H1 (cell line): ENCODE measurements at regions not wholly inside any gene's neighbourhood (a gene's known extent, or its start where the extent isn't known, plus 50 kb on each side); places are given as distances from the start of the nearest gene placed in this dataset.

Experiments used
- EP300 ChIP-seq, 2 experiments: IDR thresholded peaks; 1 replicate in 1 of 2; 2 replicates in 1 of 2; pipeline ENCODE4 v1.6.1; 2011 to 2012; ENCODE audit warnings: low read depth in 2 of 2, low read length in 2 of 2, mild to moderate bottlenecking in 2 of 2, borderline replicate concordance in 1 of 2, inconsistent platforms in 1 of 2, moderate library complexity in 1 of 2
- POLR2A ChIP-seq, 2 experiments: IDR thresholded peaks; 1 replicate in 1 of 2; 2 replicates in 1 of 2; pipeline ENCODE4 v1.6.1; 2011; ENCODE audit warnings: low read depth in 2 of 2, low read length in 2 of 2, mild to moderate bottlenecking in 2 of 2; ENCODE audit errors: control extremely low read depth in 1 of 2
- POLR2AphosphoS5 ChIP-seq: IDR thresholded peaks from 2 replicates; pipeline ENCODE4 v1.6.1; 2011; ENCODE audit warnings: low read depth, low read length
- ZNF274 ChIP-seq: IDR thresholded peaks from 2 replicates; pipeline ENCODE4 v1.7.0; 2012; ENCODE audit warnings: low read length, borderline replicate concordance; ENCODE audit errors: extremely low read depth
- TF ChIP-seq, protein P1 (sequence below): IDR thresholded peaks from 2 replicates; pipeline ENCODE4 v1.6.1; 2011; ENCODE audit warnings: low read length, improper control_type of control experiment

DNA sequence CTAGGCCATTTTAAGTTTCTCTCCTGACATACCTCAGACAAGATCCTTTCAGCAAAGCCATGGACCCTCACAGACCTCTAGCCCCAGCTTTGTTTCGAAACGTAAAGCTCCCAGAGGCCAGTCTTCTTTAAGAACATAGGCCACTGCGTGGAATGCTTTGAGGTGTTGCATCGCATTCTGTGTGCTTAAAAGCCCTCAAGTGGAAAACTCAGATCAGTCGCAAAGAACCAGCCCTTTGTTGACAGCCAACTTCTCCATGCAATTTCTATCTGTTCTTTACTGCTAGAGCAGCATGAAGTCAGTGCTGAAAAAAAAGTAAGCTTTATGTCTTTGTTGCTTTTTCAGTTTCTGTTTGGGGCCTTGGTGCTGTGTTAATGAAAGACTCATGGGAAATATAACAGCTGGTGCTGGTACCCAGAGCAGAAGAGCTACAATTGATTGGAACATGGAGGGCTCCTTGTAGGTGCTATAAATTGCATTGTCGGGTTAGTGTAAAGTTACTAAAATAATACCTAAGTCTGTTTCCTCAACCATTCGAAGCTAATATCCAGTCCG, 142.6 kb downstream of the MAP3K7 start:
- TF ChIP-seq EP300 (IDR thresholded peaks at IDR 0.05; ENCODE audit: borderline replicate concordance in 1 of 2, low read depth in 2 of 2, low read length in 2 of 2), result no peak
- TF ChIP-seq POLR2A (IDR thresholded peaks at IDR 0.05; ENCODE audit: control extremely low read depth in 1 of 2, low read depth in 2 of 2, low read length in 2 of 2), result no peak
- TF ChIP-seq, protein P1, sequence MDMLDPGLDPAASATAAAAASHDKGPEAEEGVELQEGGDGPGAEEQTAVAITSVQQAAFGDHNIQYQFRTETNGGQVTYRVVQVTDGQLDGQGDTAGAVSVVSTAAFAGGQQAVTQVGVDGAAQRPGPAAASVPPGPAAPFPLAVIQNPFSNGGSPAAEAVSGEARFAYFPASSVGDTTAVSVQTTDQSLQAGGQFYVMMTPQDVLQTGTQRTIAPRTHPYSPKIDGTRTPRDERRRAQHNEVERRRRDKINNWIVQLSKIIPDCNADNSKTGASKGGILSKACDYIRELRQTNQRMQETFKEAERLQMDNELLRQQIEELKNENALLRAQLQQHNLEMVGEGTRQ, result no peak
- no peak for TF ChIP-seq ZNF274
- no peak for TF ChIP-seq POLR2AphosphoS5
